SK-N-SH treated with all-trans-retinoic acid at 6 μM for 48 hours (cell line): ENCODE measurements at regions not wholly inside any gene's neighbourhood (a gene's known extent, or its start where the extent isn't known, plus 50 kb on each side); places are given as distances from the start of the nearest gene placed in this dataset.

ENCODE experiments used
- ATAC-seq: fragments of 200-7000 bp; cut with Tn5 transposase; 3 replicates; pipeline ENCODE4 v1.9.1; 2020; ENCODE audit warnings: mild to moderate bottlenecking, moderate library complexity
- ARNTL ChIP-seq: fragments of 450-650 bp; formaldehyde crosslinking; IDR thresholded peaks from 2 replicates; pipeline ENCODE4 v1.5.0; 2020; ENCODE audit warnings: low read depth, mild to moderate bottlenecking, moderate library complexity, borderline replicate concordance
- BACH2 ChIP-seq: fragments of 250-450 bp; sonication (Bioruptor Pico); IDR thresholded peaks from 2 replicates; pipeline ENCODE4 v1.9.0; 2021; ENCODE audit warnings: mild to moderate bottlenecking, borderline replicate concordance
- CREB5 ChIP-seq: fragments of 250-450 bp; sonication (Bioruptor Pico); IDR thresholded peaks from 2 replicates; pipeline ENCODE4 v1.5.1; 2020; ENCODE audit warnings: low read depth, mild to moderate bottlenecking, moderate library complexity
- CSDC2 ChIP-seq: fragments of 250-450 bp; sonication (Bioruptor Pico); IDR thresholded peaks from 2 replicates; pipeline ENCODE4 v1.5.0; 2020; ENCODE audit warnings: mild to moderate bottlenecking, moderate library complexity
- CSRNP3 ChIP-seq: fragments of 250-450 bp; sonication (Bioruptor Pico); IDR thresholded peaks from 2 replicates; pipeline ENCODE4 v1.5.1; 2021; ENCODE audit warnings: mild to moderate bottlenecking, moderate library complexity
- ESRRG ChIP-seq: fragments of 250-450 bp; sonication (Bioruptor Pico); IDR thresholded peaks from 2 replicates; pipeline ENCODE4 v1.6.1; 2021; ENCODE audit warnings: mild to moderate bottlenecking
- GLIS3 ChIP-seq: fragments of 250-450 bp; sonication (Bioruptor Pico); IDR thresholded peaks from 2 replicates; pipeline ENCODE4 v1.5.0; 2020; ENCODE audit warnings: mild to moderate bottlenecking, moderate library complexity
- ISL1 ChIP-seq: fragments of 250-450 bp; sonication (Bioruptor Pico); IDR thresholded peaks from 2 replicates; pipeline ENCODE4 v2.1.2; 2022; ENCODE audit warnings: mild to moderate bottlenecking, moderate library complexity
- OSR1 ChIP-seq: fragments of 250-450 bp; sonication (Bioruptor Pico); IDR thresholded peaks from 2 replicates; pipeline ENCODE4 v1.8.0; 2022; ENCODE audit warnings: moderate library complexity, mild to moderate bottlenecking, inconsistent platforms
- PATZ1 ChIP-seq: fragments of 250-450 bp; sonication (Bioruptor Pico); IDR thresholded peaks from 2 replicates; pipeline ENCODE4 v1.8.0; 2020; ENCODE audit warnings: mild to moderate bottlenecking, moderate library complexity, borderline replicate concordance
- POU6F1 ChIP-seq: fragments of 250-450 bp; sonication (Bioruptor Pico); IDR thresholded peaks from 2 replicates; pipeline ENCODE4 v1.8.0; 2021; ENCODE audit warnings: low read depth, mild to moderate bottlenecking, moderate library complexity, borderline replicate concordance
- PPARA ChIP-seq: fragments of 250-450 bp; sonication (Bioruptor Pico); IDR thresholded peaks from 2 replicates; pipeline ENCODE4 v1.5.0; 2020; ENCODE audit warnings: mild to moderate bottlenecking, borderline replicate concordance
- RARB ChIP-seq: fragments of 250-450 bp; sonication (Bioruptor Pico); IDR thresholded peaks from 2 replicates; pipeline ENCODE4 v1.8.0; 2021; ENCODE audit warnings: mild to moderate bottlenecking, moderate library complexity
- SNAI2 ChIP-seq: fragments of 250-450 bp; sonication (Bioruptor Pico); IDR thresholded peaks from 2 replicates; pipeline ENCODE4 v1.5.0; 2020; ENCODE audit warnings: mild to moderate bottlenecking, moderate library complexity
- TCF4 ChIP-seq: fragments of 250-450 bp; sonication (Bioruptor Pico); IDR thresholded peaks from 2 replicates; pipeline ENCODE4 v1.8.0; 2021; ENCODE audit warnings: mild to moderate bottlenecking, moderate library complexity, borderline replicate concordance
- TOX ChIP-seq: fragments of 250-450 bp; sonication (Bioruptor Pico); IDR thresholded peaks from 2 replicates; pipeline ENCODE4 v1.8.0; 2021; ENCODE audit warnings: mild to moderate bottlenecking, moderate library complexity, borderline replicate concordance
- TSHZ2 ChIP-seq: fragments of 250-450 bp; sonication (Bioruptor Pico); IDR thresholded peaks from 2 replicates; pipeline ENCODE4 v1.5.0; 2020; ENCODE audit warnings: mild to moderate bottlenecking, moderate library complexity
- ZC3H10 ChIP-seq: fragments of 250-450 bp; sonication (Bioruptor Pico); IDR thresholded peaks from 2 replicates; pipeline ENCODE4 v1.5.1; 2021; ENCODE audit warnings: mild to moderate bottlenecking, moderate library complexity
- ZFP3 ChIP-seq: fragments of 250-450 bp; sonication (Bioruptor Pico); IDR thresholded peaks from 2 replicates; pipeline ENCODE4 v1.5.0; 2020; ENCODE audit warnings: mild to moderate bottlenecking, moderate library complexity
- ZNF565 ChIP-seq: fragments of 450-650 bp; formaldehyde crosslinking; conservative IDR thresholded peaks from 2 replicates; pipeline ENCODE4 v1.5.0; 2020; ENCODE audit warnings: low read depth, mild to moderate bottlenecking, moderate library complexity
- ZNF70 ChIP-seq: fragments of 450-650 bp; formaldehyde crosslinking; IDR thresholded peaks from 2 replicates; pipeline ENCODE4 v1.5.0; 2020; ENCODE audit warnings: mild to moderate bottlenecking, moderate library complexity

DNA sequence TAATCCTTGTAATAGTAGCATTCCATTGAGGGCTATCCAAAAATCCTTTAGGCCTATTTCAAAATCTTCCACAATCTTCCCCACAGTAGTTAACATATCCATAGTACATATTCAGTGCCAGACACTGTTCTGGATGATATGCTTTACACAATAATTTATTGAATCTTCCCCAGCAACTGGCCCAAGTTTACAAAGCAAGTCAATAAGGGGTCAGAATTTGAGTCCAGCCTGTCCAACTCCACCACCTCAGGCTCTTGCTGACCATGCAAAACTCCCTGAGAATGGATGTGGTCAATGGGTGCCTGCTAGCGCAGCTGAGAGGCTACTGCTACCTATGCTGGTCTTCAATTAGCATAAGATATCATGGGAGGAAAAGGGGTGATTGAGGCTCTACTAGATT lies 529.6 kb downstream of the FGF9 start:
- no peak for ATAC-seq
- TF ChIP-seq ISL1 (CRISPR knock-in tag) = no peak
- no peak for TF ChIP-seq BACH2 (CRISPR knock-in tag)
- TF ChIP-seq ZFP3 (CRISPR knock-in tag) = no peak
- TF ChIP-seq CREB5 = no peak
- no peak for TF ChIP-seq POU6F1
- TF ChIP-seq RARB (CRISPR knock-in tag) = no peak
- no peak for TF ChIP-seq ZNF70 (CRISPR knock-in tag)
- TF ChIP-seq PATZ1 (CRISPR knock-in tag) = no peak
- TF ChIP-seq TSHZ2 (CRISPR knock-in tag) = no peak
- TF ChIP-seq TOX (CRISPR knock-in tag) = no peak
- TF ChIP-seq GLIS3 (CRISPR knock-in tag) = no peak
- no peak for TF ChIP-seq TCF4 (CRISPR knock-in tag)
- no peak for TF ChIP-seq CSRNP3 (CRISPR knock-in tag)
- no peak for TF ChIP-seq CSDC2 (CRISPR knock-in tag)
- no peak for TF ChIP-seq ZNF565 (CRISPR knock-in tag)
- TF ChIP-seq ZC3H10 (CRISPR knock-in tag) = no peak
- TF ChIP-seq SNAI2 (CRISPR knock-in tag) = no peak
- no peak for TF ChIP-seq ESRRG (CRISPR knock-in tag)
- no peak for TF ChIP-seq OSR1 (CRISPR knock-in tag)
- TF ChIP-seq PPARA (CRISPR knock-in tag) = no peak
- TF ChIP-seq, all 23 proteins: peak for 0

DNA sequence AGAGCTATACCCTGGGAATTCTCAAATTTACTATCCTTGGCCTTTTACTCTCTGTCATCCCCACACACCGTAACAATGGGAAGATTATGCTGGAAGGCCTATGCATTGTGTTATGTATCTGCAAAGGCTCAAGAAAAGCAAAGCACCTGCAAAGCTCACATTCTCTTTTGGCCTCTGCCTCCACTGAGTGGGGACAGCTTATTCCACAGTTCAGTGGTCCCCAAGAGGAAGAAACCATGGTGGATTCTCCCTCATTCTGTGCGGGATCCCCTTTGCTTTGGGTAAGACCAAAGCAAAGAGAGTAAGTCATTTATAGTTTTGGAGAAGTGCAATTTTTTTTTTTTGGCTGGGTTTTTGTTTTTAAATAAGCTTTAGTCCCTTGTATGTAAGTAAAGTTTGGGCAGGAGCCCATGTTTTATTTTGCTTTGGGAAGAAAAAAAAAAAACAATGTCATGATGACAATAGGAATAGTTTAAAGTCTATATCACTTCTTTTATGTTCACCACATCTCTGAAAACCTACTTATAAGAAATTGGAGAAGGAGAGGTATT lies 530.6 kb downstream of the FGF9 start:
- TF ChIP-seq ESRRG (CRISPR knock-in tag) (no peak), ARNTL (no peak), POU6F1 (no peak)
- no peak for ATAC-seq
